Fibroblast of lung (primary cell): ENCODE measurements at regions not wholly inside any gene's neighbourhood (a gene's known extent, or its start where the extent isn't known, plus 50 kb on each side); places are given as distances from the start of the nearest gene placed in this dataset.

Experiments
- DNase-seq, 2 donors: peaks; one replicate each; pipeline versions ENCODE4 v3.0.0 to v3.0.0-alpha.2; 2010; ENCODE audit warnings: low read depth in 2 of 2
- H2AFZ ChIP-seq: 2 replicates; pipeline ENCODE4 v1.5.1; 2012; ENCODE audit warnings: low read length, control low read depth, inconsistent platforms
- H3K27ac ChIP-seq: 2 replicates; pipeline ENCODE4 v1.5.1; 2011; ENCODE audit warnings: low read length, control low read depth; ENCODE audit not compliant: insufficient read depth
- H3K27me3 ChIP-seq: 2 replicates; pipeline ENCODE4 v1.5.1; 2011; ENCODE audit warnings: mild to moderate bottlenecking, low read length; ENCODE audit not compliant: control insufficient read depth, insufficient read depth
- H3K36me3 ChIP-seq: 2 replicates; pipeline ENCODE4 v1.5.1; 2011; ENCODE audit warnings: low read length; ENCODE audit not compliant: control insufficient read depth, insufficient read depth
- H3K4me1 ChIP-seq: 2 replicates; pipeline ENCODE4 v1.5.1; 2011; ENCODE audit warnings: low read length; ENCODE audit not compliant: control insufficient read depth, insufficient read depth; ENCODE audit errors: extremely low read depth
- H3K4me2 ChIP-seq: 2 replicates; pipeline ENCODE4 v1.5.1; 2011; ENCODE audit warnings: low read length, control low read depth; ENCODE audit not compliant: insufficient read depth; ENCODE audit errors: extremely low read depth
- H3K4me3 ChIP-seq, 4 experiments: fragments of 200-600 bp in 1 of 4; sonication (generic) in 1 of 4; replicated peaks in 1 of 4; 2 replicates each; pipeline ENCODE4 v1.5.1; 2011 to 2016; ENCODE audit warnings: low read length in 4 of 4, low read depth in 3 of 4, mild to moderate bottlenecking in 3 of 4, control low read depth in 2 of 4, inconsistent platforms in 1 of 4, mixed read lengths in 1 of 4; ENCODE audit not compliant: insufficient read depth in 1 of 4; ENCODE audit errors: control extremely low read depth in 1 of 4
- H3K79me2 ChIP-seq: 2 replicates; pipeline ENCODE4 v1.5.1; 2012; ENCODE audit warnings: mild to moderate bottlenecking, low read length, inconsistent platforms; ENCODE audit not compliant: control insufficient read depth, insufficient read depth
- H3K9ac ChIP-seq: 2 replicates; pipeline ENCODE4 v1.5.1; 2011; ENCODE audit warnings: mild to moderate bottlenecking, low read length, control low read depth; ENCODE audit not compliant: insufficient read depth
- H3K9me3 ChIP-seq: 2 replicates; pipeline ENCODE4 v1.5.1; 2012; ENCODE audit warnings: low read depth, low read length; ENCODE audit not compliant: control insufficient read depth, insufficient read depth
- H4K20me1 ChIP-seq: 2 replicates; pipeline ENCODE4 v1.5.1; 2011; ENCODE audit warnings: low read length; ENCODE audit not compliant: control insufficient read depth, insufficient read depth; ENCODE audit errors: extremely low read depth
- CTCF ChIP-seq, 2 donors: IDR thresholded peaks in 1 of 2; conservative IDR thresholded peaks in 1 of 2; 1 replicate in 1 of 2; 2 replicates in 1 of 2; pipeline ENCODE4 v1.5.1; 2011 to 2012; ENCODE audit warnings: low read length in 2 of 2, control low read depth in 1 of 2, inconsistent platforms in 1 of 2, low read depth in 1 of 2, mild to moderate bottlenecking in 1 of 2
- EZH2 ChIP-seq: IDR thresholded peaks from 2 replicates; pipeline ENCODE4 v1.5.1; 2012; ENCODE audit warnings: low read length, control low read depth, mild to moderate bottlenecking; ENCODE audit errors: missing control alignments

- no peaks in the 10 kb centered on the region for H4K20me1 ChIP-seq
- H3K27me3 ChIP-seq: no peaks in the 10 kb centered on the region
- no peak overlapping the region for H3K4me3 ChIP-seq
- no peak for DNase-seq
- H2AFZ ChIP-seq: no peak overlapping the region
- no peak overlapping the region for H3K9ac ChIP-seq
- no peaks in the 10 kb centered on the region for H3K4me1 ChIP-seq
- H3K79me2 ChIP-seq: no peaks in the 10 kb centered on the region
- H3K36me3 ChIP-seq: no peaks in the 10 kb centered on the region
- H3K27ac ChIP-seq: no peak overlapping the region
- no peak for TF ChIP-seq CTCF (conservative IDR thresholded peaks at IDR 0.05 in 1 of 2, IDR thresholded peaks at IDR 0.05 in 1 of 2; ENCODE audit: low read depth in 1 of 2, low read length in 2 of 2)
- TF ChIP-seq EZH2: no peak
- H3K4me2 ChIP-seq: no peak overlapping the region
- H3K9me3 ChIP-seq: no peaks in the 10 kb centered on the region
Observed at GRCh38 chr1:79827446-79827845, 820.9 kb upstream of the ADGRL4 start.

DNA sequence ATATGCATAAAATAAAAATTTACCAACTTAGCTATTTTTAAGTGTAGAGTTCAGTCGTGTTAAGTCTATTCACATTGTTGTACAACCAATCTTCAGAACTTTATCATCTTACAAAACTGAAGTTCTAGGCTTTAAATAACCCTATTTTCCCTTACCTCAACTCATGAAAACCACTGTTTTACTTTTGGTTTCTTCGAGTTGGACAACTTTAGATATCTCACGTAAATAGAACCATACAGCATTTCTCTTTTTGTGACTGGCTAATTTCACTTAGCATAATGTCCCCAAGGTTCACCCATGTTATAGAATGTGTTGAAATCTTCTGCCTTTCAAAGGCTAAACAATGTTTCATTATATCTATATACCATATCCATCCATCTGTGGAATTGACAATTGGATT, 819.0 kb upstream of the ADGRL4 start:
- no peak for DNase-seq
- Histone ChIP-seq H3K27me3 (no peaks in the 10 kb centered on the region), H2AFZ (no peak overlapping the region), H3K9me3 (no peaks in the 10 kb centered on the region), H3K4me2 (no peak overlapping the region), H3K36me3 (no peaks in the 10 kb centered on the region), H3K27ac (no peak overlapping the region), H3K4me3 (no peak overlapping the region), H3K79me2 (no peaks in the 10 kb centered on the region), H4K20me1 (no peaks in the 10 kb centered on the region), H3K9ac (no peak overlapping the region), H3K4me1 (no peaks in the 10 kb centered on the region)
- TF ChIP-seq CTCF (conservative IDR thresholded peaks at IDR 0.05 in 1 of 2, IDR thresholded peaks at IDR 0.05 in 1 of 2; ENCODE audit: low read depth in 1 of 2, low read length in 2 of 2) (no peak), EZH2 (no peak)

- TF ChIP-seq EZH2 (no peak), CTCF (conservative IDR thresholded peaks at IDR 0.05 in 1 of 2, IDR thresholded peaks at IDR 0.05 in 1 of 2; ENCODE audit: low read depth in 1 of 2, low read length in 2 of 2) (no peak)
- H2AFZ ChIP-seq: no peak overlapping the region
- no peaks in the 10 kb centered on the region for H3K27me3 ChIP-seq
- H3K9me3 ChIP-seq: no peaks in the 10 kb centered on the region
- no peaks in the 10 kb centered on the region for H3K36me3 ChIP-seq
- H3K9ac ChIP-seq: no peak overlapping the region
- no peaks in the 10 kb centered on the region for H3K4me1 ChIP-seq
- DNase-seq: no peak
- H3K4me3 ChIP-seq: no peak overlapping the region
- H3K4me2 ChIP-seq: no peak overlapping the region
- H4K20me1 ChIP-seq: no peaks in the 10 kb centered on the region
- H3K27ac ChIP-seq: no peak overlapping the region
- H3K79me2 ChIP-seq: no peaks in the 10 kb centered on the region
Observed at GRCh38 chr1:79822053-79822452, 815.5 kb upstream of the ADGRL4 start.
